Hindlimb muscle (tissue), 1 donor: ENCODE measurements at regions not wholly inside any gene's neighbourhood (a gene's known extent, or its start where the extent isn't known, plus 50 kb on each side); places are given as distances from the start of the nearest gene placed in this dataset.
A peak's percentile ranks its signal among the peaks of the same experiment; 100 is the strongest.
"Not testable (repeated sequence)": the region's sequence is repeated elsewhere in the genome, so short reads cannot be mapped to it uniquely, and the experiment has no call there.

Experiments used
- DNase-seq: peaks from one replicate; pipeline ENCODE4 v3.0.0-alpha.2; 2013

GRCh38 chr5:67870662-67871061 is 344.9 kb upstream of the PIK3R1 start:
- no peak for DNase-seq

- DNase-seq = not testable (repeated sequence)
These were observed 351.2 kb upstream of the PIK3R1 start for GRCh38 chr5:67864335-67864734.

GRCh38 chr5:67858471-67859031 is 357.0 kb upstream of the PIK3R1 start:
- DNase-seq = no peak

GRCh38 chr5:67857502-67857901 is 358.1 kb upstream of the PIK3R1 start:
- DNase-seq = no peak

GRCh38 chr5:67855523-67855922 is 360.0 kb upstream of the PIK3R1 start:
- no peak for DNase-seq

GRCh38 chr5:67850906-67851305 is 364.6 kb upstream of the PIK3R1 start:
- DNase-seq = not testable (repeated sequence)

- DNase-seq = peak; percentile 32
These were observed 370.6 kb upstream of the PIK3R1 start for GRCh38 chr5:67844924-67845323.

GRCh38 chr5:67842806-67843205 is 372.8 kb upstream of the PIK3R1 start:
- no peak for DNase-seq

GRCh38 chr5:67837225-67837624 is 378.3 kb upstream of the PIK3R1 start:
- DNase-seq = not testable (repeated sequence)

- DNase-seq = not testable (repeated sequence)
These were observed 379.1 kb upstream of the PIK3R1 start for GRCh38 chr5:67836496-67836895.

- no peak for DNase-seq
These were observed 384.5 kb upstream of the PIK3R1 start for GRCh38 chr5:67831048-67831447.

- peak; percentile 47 for DNase-seq
These were observed 388.0 kb upstream of the PIK3R1 start for GRCh38 chr5:67827541-67827940.

- DNase-seq = no peak
These were observed 390.7 kb upstream of the PIK3R1 start for GRCh38 chr5:67824852-67825251.

GRCh38 chr5:67817652-67818051 is 397.9 kb upstream of the PIK3R1 start:
- no peak for DNase-seq

- DNase-seq = no peak
These were observed 399.1 kb upstream of the PIK3R1 start for GRCh38 chr5:67816456-67816855.

- DNase-seq = no peak
These were observed 399.8 kb upstream of the PIK3R1 start for GRCh38 chr5:67815455-67816391.

GRCh38 chr5:67814569-67815311 is 400.8 kb upstream of the PIK3R1 start:
- DNase-seq = no peak

- no peak for DNase-seq
These were observed 401.5 kb upstream of the PIK3R1 start for GRCh38 chr5:67813877-67814539.

GRCh38 chr5:67809589-67809988 is 406.0 kb upstream of the PIK3R1 start:
- DNase-seq = no peak

- DNase-seq = no peak
These were observed 407.2 kb upstream of the PIK3R1 start for GRCh38 chr5:67808340-67808739.

GRCh38 chr5:67807439-67807888 is 408.1 kb upstream of the PIK3R1 start:
- DNase-seq = no peak

- no peak for DNase-seq
These were observed 408.7 kb upstream of the PIK3R1 start for GRCh38 chr5:67806654-67807438.
